H1 (cell line): ENCODE measurements at regions not wholly inside any gene's neighbourhood (a gene's known extent, or its start where the extent isn't known, plus 50 kb on each side); places are given as distances from the start of the nearest gene placed in this dataset.

Experiments used
- CTCF ChIA-PET: fragments of 300-600 bp; sonication (Branson Sonifier 250); formaldehyde crosslinking; loops from one replicate; lab custom pipeline; 2021; ENCODE audit not compliant: partially characterized antibody; lab: Charles Lee
- POLR2A ChIA-PET: fragments of 300-600 bp; sonication (Branson Sonifier 250); formaldehyde crosslinking; loops from one replicate; lab custom pipeline; 2021; ENCODE audit warnings: inconsistent platforms; ENCODE audit not compliant: partially characterized antibody; lab: Charles Lee
- DNase-seq, 2 experiments: peaks; one replicate each; pipeline versions ENCODE4 v3.0.0 to v3.0.0-alpha.2; 2010 to 2022; ENCODE audit warnings: low spot score in 2 of 2, low read depth in 1 of 2, mixed read lengths in 1 of 2
- FAIRE-seq: peaks from 2 replicates; lab custom pipeline; 2011; peaks lifted over from hg19 to GRCh38; lab: Jason Lieb, UNC
- H2AFZ ChIP-seq: 2 replicates; pipeline ENCODE4 v1.8.1; 2012; ENCODE audit warnings: low read length, inconsistent platforms
- H2AK5ac ChIP-seq: 2 replicates; pipeline ENCODE4 v1.6.1; 2013; ENCODE audit warnings: low read depth, low read length
- H2BK120ac ChIP-seq: replicated peaks from 2 replicates; pipeline ENCODE3; 2013; ENCODE audit warnings: low read depth, low read length, inconsistent platforms
- H2BK12ac ChIP-seq: 2 replicates; pipeline ENCODE4 v1.6.1; 2013; ENCODE audit warnings: low read depth, low read length
- H2BK15ac ChIP-seq: 2 replicates; pipeline ENCODE4 v1.6.1; 2013; ENCODE audit warnings: low read length
- H2BK20ac ChIP-seq: 2 replicates; pipeline ENCODE4 v1.6.1; 2013; ENCODE audit warnings: low read length
- H2BK5ac ChIP-seq: 2 replicates; pipeline ENCODE4 v1.6.1; 2013; ENCODE audit warnings: low read depth, low read length
- H3K14ac ChIP-seq: 2 replicates; pipeline ENCODE4 v1.6.1; 2013; ENCODE audit warnings: inconsistent platforms; ENCODE audit not compliant: insufficient read length
- H3K18ac ChIP-seq: 2 replicates; pipeline ENCODE4 v1.6.1; 2013; ENCODE audit warnings: low read length; ENCODE audit errors: extremely low read depth
- H3K23ac ChIP-seq: 2 replicates; pipeline ENCODE4 v1.6.1; 2013; ENCODE audit warnings: inconsistent platforms; ENCODE audit not compliant: insufficient read length
- H3K23me2 ChIP-seq: 2 replicates; pipeline ENCODE4 v1.6.1; 2013; ENCODE audit warnings: low read depth, low read length
- H3K27ac ChIP-seq: 2 replicates; pipeline ENCODE4 v1.6.1; 2011; ENCODE audit warnings: low read depth, low read length, inconsistent platforms
- H3K27me3 ChIP-seq, 4 experiments: replicated peaks in 1 of 4; 1 replicate in 1 of 4; 2 replicates in 3 of 4; pipeline versions ENCODE4 v1.6.1 to v1.8.1; 2011 to 2013; ENCODE audit warnings: low read length in 3 of 4, mild to moderate bottlenecking in 3 of 4, inconsistent platforms in 2 of 4, mixed read lengths in 2 of 4, moderate library complexity in 1 of 4; ENCODE audit not compliant: control insufficient read depth in 3 of 4, insufficient read depth in 3 of 4; ENCODE audit errors: extremely low read depth in 1 of 4
- H3K36me3 ChIP-seq, 4 experiments: 2 replicates each; pipeline versions ENCODE4 v1.6.1 to v1.8.1; 2011 to 2013; ENCODE audit warnings: mild to moderate bottlenecking in 4 of 4, low read length in 3 of 4, moderate library complexity in 2 of 4, control low read depth in 1 of 4, inconsistent platforms in 1 of 4; ENCODE audit not compliant: insufficient read depth in 4 of 4, control insufficient read depth in 2 of 4
- H3K4ac ChIP-seq: replicated peaks from 2 replicates; pipeline ENCODE3; 2013; ENCODE audit warnings: low read length, low read depth, mixed read lengths, inconsistent platforms; ENCODE audit not compliant: insufficient read length
- H3K4me1 ChIP-seq, 4 experiments: replicated peaks in 1 of 4; 1 replicate in 1 of 4; 2 replicates in 3 of 4; pipeline versions ENCODE4 v1.6.1 to v1.8.1; 2011 to 2013; ENCODE audit warnings: low read length in 3 of 4, inconsistent platforms in 2 of 4, mixed read lengths in 1 of 4; ENCODE audit not compliant: insufficient read depth in 4 of 4, control insufficient read depth in 3 of 4
- H3K4me2 ChIP-seq, 2 experiments: 2 replicates each; pipeline versions ENCODE4 v1.6.1 to v1.8.1; 2011 to 2013; ENCODE audit warnings: low read depth in 2 of 2, low read length in 2 of 2, control low read depth in 1 of 2, inconsistent platforms in 1 of 2, mild to moderate bottlenecking in 1 of 2; ENCODE audit not compliant: insufficient read depth in 1 of 2
- H3K4me3 ChIP-seq, 4 experiments: fragments of 200-600, 300-600 bp in 1 of 4; sonication (generic), shearing (Covaris generic), sonication (Bioruptor Twin) in 1 of 4; 2 replicates each; pipeline versions ENCODE4 v1.5.1 to v1.8.1; 2011 to 2016; ENCODE audit warnings: low read length in 4 of 4, low read depth in 3 of 4, control low read depth in 2 of 4, inconsistent platforms in 2 of 4, mild to moderate bottlenecking in 2 of 4, mixed read lengths in 1 of 4, moderate library complexity in 1 of 4; ENCODE audit not compliant: insufficient read depth in 2 of 4; ENCODE audit errors: extremely low read depth in 1 of 4
- H3K56ac ChIP-seq: replicated peaks from 2 replicates; pipeline ENCODE3; 2013; ENCODE audit warnings: low read depth, mild to moderate bottlenecking, mixed read lengths, low read length, inconsistent platforms; ENCODE audit not compliant: insufficient read length
- H3K79me1 ChIP-seq: 2 replicates; pipeline ENCODE4 v1.6.1; 2013; ENCODE audit warnings: low read depth, low read length, control low read depth
- H3K79me2 ChIP-seq, 2 experiments: 2 replicates each; pipeline versions ENCODE4 v1.6.1 to v1.8.1; 2012 to 2013; ENCODE audit warnings: low read length in 2 of 2, mild to moderate bottlenecking in 2 of 2, inconsistent platforms in 1 of 2; ENCODE audit not compliant: insufficient read depth in 2 of 2, control insufficient read depth in 1 of 2
- H3K9ac ChIP-seq, 4 experiments: replicated peaks in 1 of 4; 1 replicate in 1 of 4; 2 replicates in 3 of 4; pipeline versions ENCODE4 v1.6.1 to v1.8.1; 2011 to 2013; ENCODE audit warnings: low read depth in 3 of 4, low read length in 3 of 4, control low read depth in 2 of 4, mild to moderate bottlenecking in 2 of 4, moderate library complexity in 2 of 4, inconsistent platforms in 1 of 4; ENCODE audit errors: extremely low read depth in 1 of 4
- H3K9me3 ChIP-seq, 2 experiments: 2 replicates each; pipeline versions ENCODE4 v1.6.1 to v1.8.1; 2012 to 2013; ENCODE audit warnings: mild to moderate bottlenecking in 2 of 2, moderate library complexity in 2 of 2, control low read depth in 1 of 2, inconsistent platforms in 1 of 2, low read depth in 1 of 2, low read length in 1 of 2, mixed read lengths in 1 of 2; ENCODE audit not compliant: insufficient read depth in 2 of 2
- H4K20me1 ChIP-seq, 2 experiments: replicated peaks in 1 of 2; 2 replicates each; pipeline versions ENCODE3 to v1.8.1; 2011 to 2013; ENCODE audit warnings: inconsistent platforms in 2 of 2, low read length in 2 of 2, mild to moderate bottlenecking in 1 of 2; ENCODE audit not compliant: insufficient read depth in 2 of 2, control insufficient read depth in 1 of 2
- H4K5ac ChIP-seq: 2 replicates; pipeline ENCODE4 v1.6.1; 2013; ENCODE audit warnings: low read length, low read depth, mixed read lengths, inconsistent platforms; ENCODE audit not compliant: insufficient read length
- H4K8ac ChIP-seq: 2 replicates; pipeline ENCODE4 v1.8.0; 2013; ENCODE audit warnings: mild to moderate bottlenecking, moderate library complexity, low read length, inconsistent platforms; ENCODE audit not compliant: insufficient read depth; ENCODE audit errors: extremely low read depth
- H4K91ac ChIP-seq: replicated peaks from 2 replicates; pipeline ENCODE3; 2013; ENCODE audit warnings: low read length, mixed read lengths, inconsistent platforms; ENCODE audit not compliant: insufficient read length
- CHD2 ChIP-seq: IDR thresholded peaks from 2 replicates; pipeline ENCODE4 v1.6.1; 2012; ENCODE audit warnings: low read length, improper control_type of control experiment
- EZH2 ChIP-seq: fragments of 200-600 bp; sonication (generic); IDR thresholded peaks from 2 replicates; pipeline ENCODE4 v1.7.1; 2012; ENCODE audit warnings: low read depth, mild to moderate bottlenecking, moderate library complexity, low read length, inconsistent platforms; ENCODE audit not compliant: severe bottlenecking
- RBBP5 ChIP-seq: IDR thresholded peaks from 2 replicates; pipeline ENCODE4 v1.7.1; 2012; ENCODE audit warnings: low read depth, mild to moderate bottlenecking, inconsistent platforms, low read length, moderate library complexity, borderline replicate concordance
- RNF2 ChIP-seq: fragments of 200-900, 300-1000 bp; sonication (generic); IDR thresholded peaks from 2 replicates; pipeline ENCODE4 v1.7.1; 2016; ENCODE audit warnings: borderline replicate concordance, low read depth, mild to moderate bottlenecking, antibody characterized with exemption, low read length; ENCODE audit not compliant: poor library complexity, severe bottlenecking; ENCODE audit errors: missing control alignments
- RXRA ChIP-seq: IDR thresholded peaks from 2 replicates; pipeline ENCODE4 v1.6.1; 2011; ENCODE audit warnings: low read depth, mild to moderate bottlenecking, low read length, moderate library complexity; ENCODE audit not compliant: insufficient read depth
- SAP30 ChIP-seq: fragments of 300-600 bp; sonication (generic); IDR thresholded peaks from 2 replicates; pipeline ENCODE4 v1.7.1; 2012; ENCODE audit warnings: low read length, moderate library complexity, mild to moderate bottlenecking, inconsistent platforms; ENCODE audit not compliant: insufficient read depth, insufficient replicate concordance
- SIN3A ChIP-seq, 2 experiments: IDR thresholded peaks in 1 of 2; conservative IDR thresholded peaks in 1 of 2; 2 replicates each; pipeline ENCODE4 v1.6.1; 2011 to 2012; ENCODE audit warnings: low read length in 2 of 2, improper control_type of control experiment in 1 of 2, low read depth in 1 of 2, mild to moderate bottlenecking in 1 of 2
- TAF1 ChIP-seq: IDR thresholded peaks from 2 replicates; pipeline ENCODE4 v1.6.1; 2011; ENCODE audit warnings: mild to moderate bottlenecking, low read depth, low read length
- ZNF274 ChIP-seq: IDR thresholded peaks from 2 replicates; pipeline ENCODE4 v1.7.0; 2012; ENCODE audit warnings: low read length, borderline replicate concordance; ENCODE audit errors: extremely low read depth
- WGBS, 2 experiments: shearing (Covaris generic) in 1 of 2; methylation state at CpG; one replicate each; pipeline versions ENCODE4 v1.1.6 to v1.1.7; 2013 to 2015; ENCODE audit warnings: low lambda C conversion rate in 2 of 2, mixed read lengths in 2 of 2, inconsistent platforms in 1 of 2, low coverage in 1 of 2, missing lambda C conversion rate in 1 of 2; ENCODE audit not compliant: insufficient replicate concordance in 2 of 2, insufficient coverage in 1 of 2, insufficient read length in 1 of 2; ENCODE audit errors: extremely low coverage in 1 of 2, missing lambda C conversion rate in 1 of 2; 5-methylcytosine and 5-hydroxymethylcytosine counted together

GRCh38 chr4:124278477-124278876 lies 434.1 kb downstream of the ANKRD50 start:
- 100% methylated on average over 1 of the region's 1 CpG; no CpG with 5 or more reads in 1 of the 2 experiments for WGBS, 2 experiments
- POLR2A ChIA-PET: no interaction called here
- no peak overlapping the region for H2BK15ac ChIP-seq
- TF ChIP-seq RXRA (no peak), SIN3A (conservative IDR thresholded peaks at IDR 0.05 in 1 of 2, IDR thresholded peaks at IDR 0.05 in 1 of 2; ENCODE audit: low read depth in 1 of 2, low read length in 2 of 2) (no peak), SAP30 (no peak), CHD2 (no peak), RBBP5 (no peak), RNF2 (no peak), EZH2 (no peak), ZNF274 (no peak), TAF1 (no peak)

More at GRCh38 chr4:124278477-124278876, 434.1 kb downstream of the ANKRD50 start:
- Histone ChIP-seq H3K56ac (no peak overlapping the region), H3K14ac (no peak overlapping the region), H2BK5ac (no peak overlapping the region), H2BK12ac (no peak overlapping the region), H2AK5ac (no peak overlapping the region), H4K91ac (no peak overlapping the region), H3K23ac (no peak overlapping the region), H3K18ac (no peak overlapping the region), H3K4ac (no peak overlapping the region), H3K79me2 (no peaks in the 10 kb centered on the region), H3K79me1 (no peaks in the 10 kb centered on the region), H3K4me2 (no peak overlapping the region), H3K4me3 (no peak overlapping the region), H2AFZ (no peak overlapping the region), H3K23me2 (no peaks in the 10 kb centered on the region), H4K20me1 (no peaks in the 10 kb centered on the region), H3K27me3 (no peaks in the 10 kb centered on the region), H4K8ac (no peak overlapping the region), H2BK120ac (no peak overlapping the region), H2BK20ac (no peak overlapping the region), H3K9ac (no peak overlapping the region), H3K36me3 (no peaks in the 10 kb centered on the region), H3K4me1 (no peaks in the 10 kb centered on the region), H4K5ac (no peak overlapping the region), H3K27ac (no peak overlapping the region), H3K9me3 (no peaks in the 10 kb centered on the region)
- DNase-seq (no peak), FAIRE-seq (no peak)
- CTCF ChIA-PET: no interaction called here
